ENCODE measurements at regions not wholly inside any gene's neighbourhood (a gene's known extent, or its start where the extent isn't known, plus 50 kb on each side); places are given as distances from the start of the nearest gene placed in this dataset.

GRCh38 chr4:63831590-63832155, 577.6 kb downstream of the TECRL start:
- Histone ChIP-seq H3K9me3 (ENCODE audit: low read length) (no peaks in the 10 kb centered on the region), H3K9me2 (ENCODE audit: insufficient read depth, low read length) (no peaks in the 10 kb centered on the region), H3K79me2 (ENCODE audit: insufficient read depth, low read depth, low read length) (no peaks in the 10 kb centered on the region), H3K4me3 (ENCODE audit: low read depth, low read length, poor library complexity, severe bottlenecking) (no peak overlapping the region), H4K20me1 (ENCODE audit: insufficient read depth, low read length) (no peaks in the 10 kb centered on the region), H3K4me1 (ENCODE audit: insufficient read depth, low read length, poor library complexity, severe bottlenecking) (no peaks in the 10 kb centered on the region), H3K27ac (ENCODE audit: low read depth, low read length, poor library complexity, severe bottlenecking) (no peak overlapping the region), H3K36me3 (ENCODE audit: insufficient read depth, low read length) (no peaks in the 10 kb centered on the region), H2AFZ (ENCODE audit: low read length) (no peak overlapping the region), H3K4me2 (ENCODE audit: low read length) (no peak overlapping the region)
- no TSS peak for BruUV-seq (replicated peaks)
- POLR2A ChIA-PET: no interaction called here
- no peak for DNase-seq (ENCODE audit: low spot score)
- CTCF ChIA-PET (ENCODE audit: unreplicated experiment): no interaction called here
- TF ChIP-seq EZH2phosphoT487 (IDR thresholded peaks at IDR 0.05; ENCODE audit: borderline replicate concordance, low read depth, low read length): no peak
- TF ChIP-seq CTCF (conservative IDR thresholded peaks at IDR 0.05; ENCODE audit: low read length): no peak
- intact Hi-C loops (cut with micrococcal nuclease; ENCODE audit: unreplicated experiment): no loop called here

GRCh38 chr4:63817196-63817865, 591.9 kb downstream of the TECRL start:
- Histone ChIP-seq H3K4me2 (ENCODE audit: low read length) (no peak overlapping the region), H3K27ac (ENCODE audit: low read depth, low read length, poor library complexity, severe bottlenecking) (no peak overlapping the region), H3K79me2 (ENCODE audit: insufficient read depth, low read depth, low read length) (no peaks in the 10 kb centered on the region), H3K4me3 (ENCODE audit: low read depth, low read length, poor library complexity, severe bottlenecking) (no peak overlapping the region), H3K4me1 (ENCODE audit: insufficient read depth, low read length, poor library complexity, severe bottlenecking) (no peaks in the 10 kb centered on the region), H3K9me2 (ENCODE audit: insufficient read depth, low read length) (no peaks in the 10 kb centered on the region), H3K36me3 (ENCODE audit: insufficient read depth, low read length) (no peaks in the 10 kb centered on the region), H4K20me1 (ENCODE audit: insufficient read depth, low read length) (no peaks in the 10 kb centered on the region), H3K9me3 (ENCODE audit: low read length) (no peaks in the 10 kb centered on the region), H2AFZ (ENCODE audit: low read length) (no peak overlapping the region)
- TF ChIP-seq EZH2phosphoT487 (IDR thresholded peaks at IDR 0.05; ENCODE audit: borderline replicate concordance, low read depth, low read length) (no peak), CTCF (conservative IDR thresholded peaks at IDR 0.05; ENCODE audit: low read length) (no peak)
- intact Hi-C loops (cut with micrococcal nuclease; ENCODE audit: unreplicated experiment): no loop called here
- BruUV-seq (replicated peaks): no TSS peak
- DNase-seq (ENCODE audit: low spot score): no peak
- ChIA-PET POLR2A (no interaction called here), CTCF (ENCODE audit: unreplicated experiment) (no interaction called here)

GRCh38 chr4:63814171-63814964, 594.9 kb downstream of the TECRL start:
- TF ChIP-seq CTCF (conservative IDR thresholded peaks at IDR 0.05; ENCODE audit: low read length) (no peak), EZH2phosphoT487 (IDR thresholded peaks at IDR 0.05; ENCODE audit: borderline replicate concordance, low read depth, low read length) (no peak)
- H3K9me3 ChIP-seq (ENCODE audit: low read length): no peaks in the 10 kb centered on the region
- H3K36me3 ChIP-seq (ENCODE audit: insufficient read depth, low read length): no peaks in the 10 kb centered on the region
- no peaks in the 10 kb centered on the region for H3K4me1 ChIP-seq (ENCODE audit: insufficient read depth, low read length, poor library complexity, severe bottlenecking)
- ChIA-PET POLR2A (no interaction called here), CTCF (ENCODE audit: unreplicated experiment) (no interaction called here)
- H3K4me2 ChIP-seq (ENCODE audit: low read length): no peak overlapping the region
- H3K79me2 ChIP-seq (ENCODE audit: insufficient read depth, low read depth, low read length): no peaks in the 10 kb centered on the region
- no peak overlapping the region for H3K27ac ChIP-seq (ENCODE audit: low read depth, low read length, poor library complexity, severe bottlenecking)
- H3K4me3 ChIP-seq (ENCODE audit: low read depth, low read length, poor library complexity, severe bottlenecking): no peak overlapping the region
- intact Hi-C loops (cut with micrococcal nuclease; ENCODE audit: unreplicated experiment): no loop called here
- no peaks in the 10 kb centered on the region for H4K20me1 ChIP-seq (ENCODE audit: insufficient read depth, low read length)
- no TSS peak for BruUV-seq (replicated peaks)
- no peak overlapping the region for H2AFZ ChIP-seq (ENCODE audit: low read length)
- DNase-seq (ENCODE audit: low spot score): no peak
- no peaks in the 10 kb centered on the region; the same call in 1 of the 2 replicates for H3K9me2 ChIP-seq (ENCODE audit: insufficient read depth, low read length)

Measured in OCI-LY7 (cell line).